ENCODE measurements at regions not wholly inside any gene's neighbourhood (a gene's known extent, or its start where the extent isn't known, plus 50 kb on each side); places are given as distances from the start of the nearest gene placed in this dataset.

DNA sequence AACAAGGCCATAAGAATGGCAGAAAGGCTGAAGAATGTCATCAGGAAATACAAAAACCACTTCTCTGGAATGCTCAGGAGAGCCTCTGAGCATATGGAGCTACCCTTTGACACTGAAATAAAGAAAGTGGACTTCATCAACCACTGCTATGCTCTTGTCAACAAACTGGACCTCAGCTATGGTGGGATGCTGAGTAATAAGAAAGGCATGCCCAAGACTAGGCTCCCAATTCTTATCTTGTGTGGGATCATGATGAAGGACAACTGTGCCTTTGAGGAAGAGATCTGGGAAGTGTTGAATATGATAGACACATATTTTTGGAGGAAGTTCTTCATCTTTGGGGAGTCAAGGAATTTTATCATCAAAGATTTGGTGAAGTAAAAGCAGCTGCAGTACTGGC, 86.9 kb upstream of the MAGEB16 start:
- TF ChIP-seq, protein P1, sequence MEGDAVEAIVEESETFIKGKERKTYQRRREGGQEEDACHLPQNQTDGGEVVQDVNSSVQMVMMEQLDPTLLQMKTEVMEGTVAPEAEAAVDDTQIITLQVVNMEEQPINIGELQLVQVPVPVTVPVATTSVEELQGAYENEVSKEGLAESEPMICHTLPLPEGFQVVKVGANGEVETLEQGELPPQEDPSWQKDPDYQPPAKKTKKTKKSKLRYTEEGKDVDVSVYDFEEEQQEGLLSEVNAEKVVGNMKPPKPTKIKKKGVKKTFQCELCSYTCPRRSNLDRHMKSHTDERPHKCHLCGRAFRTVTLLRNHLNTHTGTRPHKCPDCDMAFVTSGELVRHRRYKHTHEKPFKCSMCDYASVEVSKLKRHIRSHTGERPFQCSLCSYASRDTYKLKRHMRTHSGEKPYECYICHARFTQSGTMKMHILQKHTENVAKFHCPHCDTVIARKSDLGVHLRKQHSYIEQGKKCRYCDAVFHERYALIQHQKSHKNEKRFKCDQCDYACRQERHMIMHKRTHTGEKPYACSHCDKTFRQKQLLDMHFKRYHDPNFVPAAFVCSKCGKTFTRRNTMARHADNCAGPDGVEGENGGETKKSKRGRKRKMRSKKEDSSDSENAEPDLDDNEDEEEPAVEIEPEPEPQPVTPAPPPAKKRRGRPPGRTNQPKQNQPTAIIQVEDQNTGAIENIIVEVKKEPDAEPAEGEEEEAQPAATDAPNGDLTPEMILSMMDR (conservative IDR thresholded peaks at IDR 0.05 in 1 of 2, IDR thresholded peaks at IDR 0.05 in 1 of 2; ENCODE audit: low read depth in 1 of 2, low read length in 2 of 2), result no peak
- no peak for TF ChIP-seq EZH2 (IDR thresholded peaks at IDR 0.05; ENCODE audit: low read length, missing control alignments)
